Fibroblast of lung (primary cell): ENCODE measurements at regions not wholly inside any gene's neighbourhood (a gene's known extent, or its start where the extent isn't known, plus 50 kb on each side); places are given as distances from the start of the nearest gene placed in this dataset.
A peak's percentile ranks its signal among the peaks of the same experiment; 100 is the strongest.

Experiments used
- DNase-seq, 2 donors: peaks; one replicate each; pipeline versions ENCODE4 v3.0.0 to v3.0.0-alpha.2; 2010; ENCODE audit warnings: low read depth in 2 of 2
- H2AFZ ChIP-seq: 2 replicates; pipeline ENCODE4 v1.5.1; 2012; ENCODE audit warnings: low read length, control low read depth, inconsistent platforms
- H3K27ac ChIP-seq: 2 replicates; pipeline ENCODE4 v1.5.1; 2011; ENCODE audit warnings: low read length, control low read depth; ENCODE audit not compliant: insufficient read depth
- H3K27me3 ChIP-seq: 2 replicates; pipeline ENCODE4 v1.5.1; 2011; ENCODE audit warnings: mild to moderate bottlenecking, low read length; ENCODE audit not compliant: control insufficient read depth, insufficient read depth
- H3K36me3 ChIP-seq: 2 replicates; pipeline ENCODE4 v1.5.1; 2011; ENCODE audit warnings: low read length; ENCODE audit not compliant: control insufficient read depth, insufficient read depth
- H3K4me1 ChIP-seq: 2 replicates; pipeline ENCODE4 v1.5.1; 2011; ENCODE audit warnings: low read length; ENCODE audit not compliant: control insufficient read depth, insufficient read depth; ENCODE audit errors: extremely low read depth
- H3K4me2 ChIP-seq: 2 replicates; pipeline ENCODE4 v1.5.1; 2011; ENCODE audit warnings: low read length, control low read depth; ENCODE audit not compliant: insufficient read depth; ENCODE audit errors: extremely low read depth
- H3K4me3 ChIP-seq, 4 experiments: fragments of 200-600 bp in 1 of 4; sonication (generic) in 1 of 4; replicated peaks in 1 of 4; 2 replicates each; pipeline ENCODE4 v1.5.1; 2011 to 2016; ENCODE audit warnings: low read length in 4 of 4, low read depth in 3 of 4, mild to moderate bottlenecking in 3 of 4, control low read depth in 2 of 4, inconsistent platforms in 1 of 4, mixed read lengths in 1 of 4; ENCODE audit not compliant: insufficient read depth in 1 of 4; ENCODE audit errors: control extremely low read depth in 1 of 4
- H3K79me2 ChIP-seq: 2 replicates; pipeline ENCODE4 v1.5.1; 2012; ENCODE audit warnings: mild to moderate bottlenecking, low read length, inconsistent platforms; ENCODE audit not compliant: control insufficient read depth, insufficient read depth
- H3K9ac ChIP-seq: 2 replicates; pipeline ENCODE4 v1.5.1; 2011; ENCODE audit warnings: mild to moderate bottlenecking, low read length, control low read depth; ENCODE audit not compliant: insufficient read depth
- H3K9me3 ChIP-seq: 2 replicates; pipeline ENCODE4 v1.5.1; 2012; ENCODE audit warnings: low read depth, low read length; ENCODE audit not compliant: control insufficient read depth, insufficient read depth
- H4K20me1 ChIP-seq: 2 replicates; pipeline ENCODE4 v1.5.1; 2011; ENCODE audit warnings: low read length; ENCODE audit not compliant: control insufficient read depth, insufficient read depth; ENCODE audit errors: extremely low read depth
- EZH2 ChIP-seq: IDR thresholded peaks from 2 replicates; pipeline ENCODE4 v1.5.1; 2012; ENCODE audit warnings: low read length, control low read depth, mild to moderate bottlenecking; ENCODE audit errors: missing control alignments
- TF ChIP-seq, protein P1 (sequence below), 2 donors: IDR thresholded peaks in 1 of 2; conservative IDR thresholded peaks in 1 of 2; 1 replicate in 1 of 2; 2 replicates in 1 of 2; pipeline ENCODE4 v1.5.1; 2011 to 2012; ENCODE audit warnings: low read length in 2 of 2, control low read depth in 1 of 2, inconsistent platforms in 1 of 2, low read depth in 1 of 2, mild to moderate bottlenecking in 1 of 2

DNA sequence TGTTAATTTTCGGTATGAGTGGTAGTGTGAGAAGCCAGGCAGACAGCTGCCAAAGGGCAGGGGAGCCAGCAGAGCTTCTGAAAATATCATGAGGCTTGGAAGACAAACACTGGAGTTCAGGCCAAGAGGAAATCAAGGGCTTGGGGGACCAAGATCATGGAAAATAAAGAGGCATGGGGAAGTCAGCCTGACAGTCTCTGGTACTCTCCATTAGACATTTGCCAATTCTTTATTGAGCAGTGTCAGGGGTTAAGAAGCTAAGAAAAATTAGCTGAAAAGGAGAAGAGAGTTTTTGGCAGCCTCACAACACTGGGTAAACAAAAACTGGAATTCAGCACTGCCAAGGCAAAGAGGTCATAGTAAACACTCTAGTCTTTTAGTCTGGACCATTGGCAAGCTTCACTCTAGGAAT, 612.7 kb downstream of the EPHA4 start:
- no peak overlapping the region for H3K9ac ChIP-seq
- peak in 1 of 2 donors; percentile 57 for DNase-seq
- H3K4me2 ChIP-seq: no peak overlapping the region
- no peaks in the 10 kb centered on the region for H3K4me1 ChIP-seq
- H3K36me3 ChIP-seq: no peaks in the 10 kb centered on the region
- H3K9me3 ChIP-seq: no peaks in the 10 kb centered on the region
- no peaks in the 10 kb centered on the region for H4K20me1 ChIP-seq
- no peak overlapping the region for H2AFZ ChIP-seq
- H3K27me3 ChIP-seq: no peaks in the 10 kb centered on the region
- H3K4me3 ChIP-seq: no peak overlapping the region
- no peak overlapping the region for H3K27ac ChIP-seq
- no peaks in the 10 kb centered on the region for H3K79me2 ChIP-seq
- TF ChIP-seq, protein P1, sequence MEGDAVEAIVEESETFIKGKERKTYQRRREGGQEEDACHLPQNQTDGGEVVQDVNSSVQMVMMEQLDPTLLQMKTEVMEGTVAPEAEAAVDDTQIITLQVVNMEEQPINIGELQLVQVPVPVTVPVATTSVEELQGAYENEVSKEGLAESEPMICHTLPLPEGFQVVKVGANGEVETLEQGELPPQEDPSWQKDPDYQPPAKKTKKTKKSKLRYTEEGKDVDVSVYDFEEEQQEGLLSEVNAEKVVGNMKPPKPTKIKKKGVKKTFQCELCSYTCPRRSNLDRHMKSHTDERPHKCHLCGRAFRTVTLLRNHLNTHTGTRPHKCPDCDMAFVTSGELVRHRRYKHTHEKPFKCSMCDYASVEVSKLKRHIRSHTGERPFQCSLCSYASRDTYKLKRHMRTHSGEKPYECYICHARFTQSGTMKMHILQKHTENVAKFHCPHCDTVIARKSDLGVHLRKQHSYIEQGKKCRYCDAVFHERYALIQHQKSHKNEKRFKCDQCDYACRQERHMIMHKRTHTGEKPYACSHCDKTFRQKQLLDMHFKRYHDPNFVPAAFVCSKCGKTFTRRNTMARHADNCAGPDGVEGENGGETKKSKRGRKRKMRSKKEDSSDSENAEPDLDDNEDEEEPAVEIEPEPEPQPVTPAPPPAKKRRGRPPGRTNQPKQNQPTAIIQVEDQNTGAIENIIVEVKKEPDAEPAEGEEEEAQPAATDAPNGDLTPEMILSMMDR (conservative IDR thresholded peaks at IDR 0.05 in 1 of 2, IDR thresholded peaks at IDR 0.05 in 1 of 2; ENCODE audit: low read depth in 1 of 2, low read length in 2 of 2): no peak
- no peak for TF ChIP-seq EZH2

DNA sequence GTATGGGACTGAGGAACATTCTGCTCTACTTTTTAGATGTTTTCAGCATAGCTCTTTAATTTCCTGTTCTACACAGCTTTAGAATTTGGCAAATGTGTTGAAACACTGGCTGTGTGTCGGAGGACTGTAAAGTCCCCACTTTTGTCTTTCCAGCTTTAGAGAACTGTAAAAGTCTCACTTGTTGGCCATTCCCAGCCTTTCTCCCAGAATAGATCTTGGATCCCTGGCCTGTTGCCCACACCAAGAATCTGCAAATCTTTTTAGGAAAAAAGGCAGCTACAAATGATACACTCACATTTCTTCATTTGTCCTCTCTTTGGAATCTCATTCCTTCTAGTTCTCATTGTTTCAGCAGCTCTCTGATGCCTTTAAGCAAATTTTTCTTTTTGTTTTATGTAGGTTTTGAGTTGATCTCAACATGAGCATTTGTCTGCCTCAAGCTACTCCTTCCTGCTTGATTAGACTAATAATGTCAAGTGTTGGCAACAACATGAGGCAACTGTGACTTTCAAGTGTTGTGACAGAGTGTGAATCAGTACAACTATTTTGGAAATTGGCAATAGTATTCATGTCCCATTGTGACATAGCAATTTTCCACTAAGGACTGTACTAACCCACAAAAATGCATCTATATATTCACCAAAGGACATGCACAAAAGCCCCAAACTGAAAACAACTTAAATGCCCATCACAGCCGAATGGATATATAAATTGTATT, 610.8 kb downstream of the EPHA4 start:
- Histone ChIP-seq H3K27me3 (no peaks in the 10 kb centered on the region), H3K79me2 (no peaks in the 10 kb centered on the region), H3K27ac (no peak overlapping the region), H3K9me3 (no peaks in the 10 kb centered on the region), H2AFZ (no peak overlapping the region), H3K4me3 (no peak overlapping the region), H4K20me1 (no peaks in the 10 kb centered on the region), H3K4me1 (no peaks in the 10 kb centered on the region), H3K36me3 (no peaks in the 10 kb centered on the region), H3K9ac (no peak overlapping the region), H3K4me2 (no peak overlapping the region)
- TF ChIP-seq, protein P1 (conservative IDR thresholded peaks at IDR 0.05 in 1 of 2, IDR thresholded peaks at IDR 0.05 in 1 of 2; ENCODE audit: low read depth in 1 of 2, low read length in 2 of 2): no peak
- no peak for TF ChIP-seq EZH2
- DNase-seq: no peak

DNA sequence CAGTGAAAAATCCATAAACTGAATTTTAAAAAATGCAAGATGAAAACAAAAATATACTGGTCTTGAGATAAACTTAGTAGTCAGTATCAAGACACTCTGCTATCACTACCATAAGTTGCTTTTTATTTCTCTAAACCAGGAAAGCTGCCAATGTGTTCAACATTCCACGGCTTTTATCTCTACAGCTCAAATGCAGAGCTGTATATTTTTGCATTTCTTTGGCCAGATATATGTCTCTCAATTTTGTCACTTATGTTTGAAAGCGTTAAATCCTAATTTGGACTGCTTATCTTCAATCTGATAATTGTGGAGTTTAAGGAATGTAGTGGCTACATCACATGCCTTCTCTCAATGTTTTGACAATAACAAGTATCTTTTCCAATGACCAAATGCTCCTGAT, 609.5 kb downstream of the EPHA4 start:
- no peak overlapping the region for H3K4me2 ChIP-seq
- H3K27ac ChIP-seq: no peak overlapping the region
- no peak overlapping the region for H3K9ac ChIP-seq
- no peaks in the 10 kb centered on the region for H3K79me2 ChIP-seq
- H4K20me1 ChIP-seq: no peaks in the 10 kb centered on the region
- no peak overlapping the region for H3K4me3 ChIP-seq
- TF ChIP-seq, protein P1 (conservative IDR thresholded peaks at IDR 0.05 in 1 of 2, IDR thresholded peaks at IDR 0.05 in 1 of 2; ENCODE audit: low read depth in 1 of 2, low read length in 2 of 2): no peak
- no peak for TF ChIP-seq EZH2
- H2AFZ ChIP-seq: no peak overlapping the region
- H3K27me3 ChIP-seq: no peaks in the 10 kb centered on the region
- H3K36me3 ChIP-seq: no peaks in the 10 kb centered on the region
- no peaks in the 10 kb centered on the region for H3K9me3 ChIP-seq
- peaks cover 2% of the 10 kb centered on the region for H3K4me1 ChIP-seq
- peak; percentile 16 to 74 for DNase-seq
